Endothelial cell of umbilical vein (primary cell): ENCODE measurements at regions not wholly inside any gene's neighbourhood (a gene's known extent, or its start where the extent isn't known, plus 50 kb on each side); places are given as distances from the start of the nearest gene placed in this dataset.

Experiments used
- BruUV-seq: library from RNA; stranded (reverse); fragments of 400-500 nt; replicated peaks from 2 replicates; lab custom pipeline; 2021; lab: Mats Ljungman, UMichigan
- CTCF ChIA-PET: fragments of 300-600, 350-600 bp; sonication (Branson Sonifier 250); formaldehyde crosslinking; loops from one replicate; lab custom pipeline; 2021; ENCODE audit warnings: antibody characterized with exemption, inconsistent platforms; lab: Charles Lee
- POLR2A ChIA-PET: fragments of 300-600, 350-600 bp; sonication (Branson Sonifier 250); formaldehyde crosslinking; loops from one replicate; lab custom pipeline; 2021; ENCODE audit warnings: antibody characterized with exemption, inconsistent platforms; lab: Charles Lee
- DNase-seq: peaks from one replicate; pipeline ENCODE4 v3.0.0-alpha.2; 2011; ENCODE audit warnings: low read depth, low spot score
- FAIRE-seq: peaks from 2 replicates; lab custom pipeline; 2011; peaks lifted over from hg19 to GRCh38; lab: Jason Lieb, UNC
- H2AFZ ChIP-seq: 2 replicates; pipeline ENCODE4 v1.6.0; 2012; ENCODE audit warnings: low read depth, low read length, control low read depth, inconsistent platforms
- H3K27ac ChIP-seq: 2 replicates; pipeline ENCODE4 v1.5.1; 2011; ENCODE audit warnings: low read depth, mild to moderate bottlenecking, control low read depth, low read length, moderate library complexity; ENCODE audit not compliant: insufficient read depth
- H3K27me3 ChIP-seq, 2 experiments: 2 replicates each; pipeline versions ENCODE4 v1.6.0 to v1.6.1; 2011; ENCODE audit warnings: low read length in 2 of 2, mixed read lengths in 1 of 2; ENCODE audit not compliant: control insufficient read depth in 2 of 2, insufficient read depth in 2 of 2
- H3K36me3 ChIP-seq, 2 experiments: 2 replicates in 1 of 2; 3 replicates in 1 of 2; pipeline ENCODE4 v1.5.1; 2011; ENCODE audit warnings: low read length in 2 of 2, mild to moderate bottlenecking in 1 of 2, moderate library complexity in 1 of 2; ENCODE audit not compliant: control insufficient read depth in 2 of 2, insufficient read depth in 2 of 2; ENCODE audit errors: extremely low read depth in 1 of 2
- H3K4me1 ChIP-seq: 3 replicates; pipeline ENCODE4 v1.5.1; 2011; ENCODE audit warnings: mild to moderate bottlenecking, low read length; ENCODE audit not compliant: control insufficient read depth, insufficient read depth; ENCODE audit errors: extremely low read depth
- H3K4me2 ChIP-seq: 2 replicates; pipeline ENCODE4 v1.6.1; 2011; ENCODE audit warnings: low read length, control low read depth, mixed read lengths; ENCODE audit not compliant: insufficient read depth
- H3K4me3 ChIP-seq, 3 experiments: fragments of 200-600 bp in 1 of 3; sonication (generic), shearing (Covaris generic) in 1 of 3; replicated peaks in 1 of 3; 2 replicates each; pipeline ENCODE4 v1.5.1; 2011 to 2016; ENCODE audit warnings: control low read depth in 3 of 3, low read length in 3 of 3, mild to moderate bottlenecking in 2 of 3, inconsistent platforms in 1 of 3, low read depth in 1 of 3, moderate library complexity in 1 of 3; ENCODE audit not compliant: insufficient read depth in 1 of 3
- H3K79me2 ChIP-seq: 2 replicates; pipeline ENCODE4 v1.6.0; 2012; ENCODE audit warnings: low read length, inconsistent platforms; ENCODE audit not compliant: control insufficient read depth, insufficient read depth
- H3K9ac ChIP-seq: replicated peaks from 2 replicates; pipeline ENCODE3; 2011; ENCODE audit warnings: low read length, control low read depth; ENCODE audit not compliant: insufficient read depth; ENCODE audit errors: extremely low read depth
- H3K9me1 ChIP-seq: replicated peaks from 3 replicates; pipeline ENCODE4 v1.6.0; 2011; ENCODE audit warnings: mild to moderate bottlenecking, low read length; ENCODE audit not compliant: control insufficient read depth, insufficient read depth; ENCODE audit errors: extremely low read depth
- H3K9me3 ChIP-seq: replicated peaks from 2 replicates; pipeline ENCODE4 v1.5.1; 2012; ENCODE audit warnings: low read length, inconsistent platforms; ENCODE audit not compliant: control insufficient read depth, insufficient read depth
- H4K20me1 ChIP-seq: replicated peaks from 2 replicates; pipeline ENCODE3; 2011; ENCODE audit warnings: mild to moderate bottlenecking, low read length; ENCODE audit not compliant: control insufficient read depth, insufficient read depth; ENCODE audit errors: extremely low read depth
- CTCF ChIP-seq, 2 donors: IDR thresholded peaks; 1 replicate in 1 of 2; 2 replicates in 1 of 2; pipeline ENCODE4 v1.5.1; 2011; ENCODE audit warnings: low read length in 2 of 2, mild to moderate bottlenecking in 2 of 2, moderate library complexity in 2 of 2, control low read depth in 1 of 2, inconsistent platforms in 1 of 2, low read depth in 1 of 2; ENCODE audit not compliant: insufficient read depth in 1 of 2; ENCODE audit errors: extremely low read depth in 1 of 2
- EZH2 ChIP-seq: IDR thresholded peaks from 2 replicates; pipeline ENCODE4 v1.6.1; 2012; ENCODE audit warnings: borderline replicate concordance, low read depth, mild to moderate bottlenecking, moderate library complexity, low read length, inconsistent platforms; ENCODE audit not compliant: severe bottlenecking
- FOS ChIP-seq: IDR thresholded peaks from 2 replicates; pipeline ENCODE4 v1.6.1; 2011; ENCODE audit warnings: mild to moderate bottlenecking, low read length, moderate library complexity, borderline replicate concordance; ENCODE audit not compliant: insufficient read depth
- GATA2 ChIP-seq: IDR thresholded peaks from 2 replicates; pipeline ENCODE4 v1.7.0; 2011; ENCODE audit warnings: low read depth, mild to moderate bottlenecking, moderate library complexity, mixed read lengths, low read length; ENCODE audit not compliant: insufficient read length, insufficient read depth
- JUN ChIP-seq: IDR thresholded peaks from 2 replicates; pipeline ENCODE4 v1.6.1; 2011; ENCODE audit warnings: borderline replicate concordance, low read depth; ENCODE audit not compliant: insufficient read length, insufficient read depth
- MAX ChIP-seq: IDR thresholded peaks from 2 replicates; pipeline ENCODE4 v1.6.1; 2011; ENCODE audit not compliant: insufficient read depth, insufficient read length
- MYC ChIP-seq: IDR thresholded peaks from one replicate; pipeline ENCODE4 v1.6.1; 2011; ENCODE audit warnings: mild to moderate bottlenecking, low read depth, low read length
- POLR2A ChIP-seq: IDR thresholded peaks from 2 replicates; pipeline ENCODE4 v1.6.1; 2012; ENCODE audit warnings: low read depth, mild to moderate bottlenecking, control low read depth, low read length
- POLR2AphosphoS5 ChIP-seq: IDR thresholded peaks from 2 replicates; pipeline ENCODE4 v1.6.1; 2012; ENCODE audit warnings: low read depth, mild to moderate bottlenecking, control low read depth, low read length, moderate library complexity; ENCODE audit not compliant: insufficient read depth
- dilution Hi-C: fragments of 300-500 bp; cut with MboI; formaldehyde crosslinking; loops from one replicate; pipeline ENCODE4 v1.15.0; 2019; ENCODE audit warnings: low sequenced_read_pairs; ENCODE audit not compliant: extremely low pct_ligation_motif_present
- intact Hi-C: fragments of 100-400 bp; cut with micrococcal nuclease; formaldehyde crosslinking; loops from one replicate; pipeline ENCODE4 v1.10.0; 2022

GRCh38 chr12:29082522-29082921, 66.6 kb upstream of the FAR2 start:
- Histone ChIP-seq H3K4me3 (no peak overlapping the region), H3K36me3 (no peaks in the 10 kb centered on the region), H3K9ac (no peak overlapping the region), H3K9me3 (no peaks in the 10 kb centered on the region), H3K4me2 (no peak overlapping the region), H3K79me2 (no peaks in the 10 kb centered on the region), H2AFZ (no peak overlapping the region), H3K27ac (no peak overlapping the region), H4K20me1 (no peaks in the 10 kb centered on the region), H3K4me1 (no peaks in the 10 kb centered on the region), H3K9me1 (no peaks in the 10 kb centered on the region), H3K27me3 (peaks cover 0 to 3% of the 10 kb centered on the region in 2 experiments)
- dilution Hi-C loops: no loop called here
- ChIA-PET POLR2A (no interaction called here), CTCF (no interaction called here)
- intact Hi-C loops: no loop called here
- no TSS peak for BruUV-seq
- DNase-seq (no peak), FAIRE-seq (no peak)
- TF ChIP-seq MYC (no peak), GATA2 (no peak), CTCF (IDR thresholded peaks at IDR 0.05; ENCODE audit: extremely low read depth in 1 of 2, insufficient read depth in 1 of 2, low read depth in 1 of 2, low read length in 2 of 2) (no peak), JUN (no peak), EZH2 (no peak), POLR2A (no peak), MAX (no peak), FOS (no peak), POLR2AphosphoS5 (no peak)
